ENCODE measurements at regions not wholly inside any gene's neighbourhood (a gene's known extent, or its start where the extent isn't known, plus 50 kb on each side); places are given as distances from the start of the nearest gene placed in this dataset.
A peak's percentile ranks its signal among the peaks of the same experiment; 100 is the strongest.
"Not testable (repeated sequence)": the region's sequence is repeated elsewhere in the genome, so short reads cannot be mapped to it uniquely, and the experiment has no call there.

GRCh38 chr1:194357573-194358207 is 1171.3 kb upstream of the B3GALT2 start:
- not testable (repeated sequence) for DNase-seq

- DNase-seq, result no peak
Observed at GRCh38 chr1:194355488-194356106, 1169.2 kb upstream of the B3GALT2 start.

GRCh38 chr1:194353121-194353520 is 1166.7 kb upstream of the B3GALT2 start:
- no peak for DNase-seq

- DNase-seq, result peak; percentile 58
Observed at GRCh38 chr1:194347200-194347599, 1160.8 kb upstream of the B3GALT2 start.

- DNase-seq, result no peak
Observed at GRCh38 chr1:194342484-194343262, 1156.3 kb upstream of the B3GALT2 start.

GRCh38 chr1:194341587-194341986 is 1155.2 kb upstream of the B3GALT2 start:
- DNase-seq, result no peak

- DNase-seq, result no peak
Observed at GRCh38 chr1:194339471-194339870, 1153.1 kb upstream of the B3GALT2 start.

- DNase-seq, result peak; percentile 9
Observed at GRCh38 chr1:194338241-194338948, 1152.0 kb upstream of the B3GALT2 start.

GRCh38 chr1:194333240-194333639 is 1146.8 kb upstream of the B3GALT2 start:
- no peak for DNase-seq

GRCh38 chr1:194331758-194332157 is 1145.3 kb upstream of the B3GALT2 start:
- DNase-seq, result peak; percentile 1

GRCh38 chr1:194322751-194323150 is 1136.3 kb upstream of the B3GALT2 start:
- DNase-seq, result no peak

GRCh38 chr1:194318790-194319280 is 1132.4 kb upstream of the B3GALT2 start:
- DNase-seq, result no peak

- DNase-seq, result no peak
Observed at GRCh38 chr1:194309697-194310096, 1123.3 kb upstream of the B3GALT2 start.

- no peak for DNase-seq
Observed at GRCh38 chr1:194309269-194309668, 1122.9 kb upstream of the B3GALT2 start.

- DNase-seq, result no peak
Observed at GRCh38 chr1:194300776-194301175, 1114.4 kb upstream of the B3GALT2 start.

- no peak for DNase-seq
Observed at GRCh38 chr1:194300340-194300739, 1113.9 kb upstream of the B3GALT2 start.

- DNase-seq, result no peak
Observed at GRCh38 chr1:194298007-194298598, 1111.7 kb upstream of the B3GALT2 start.

- DNase-seq, result no peak
Observed at GRCh38 chr1:194297094-194297493, 1110.7 kb upstream of the B3GALT2 start.

GRCh38 chr1:194296201-194296600 is 1109.8 kb upstream of the B3GALT2 start:
- DNase-seq, result peak; percentile 19

- peak; percentile 9 for DNase-seq
Observed at GRCh38 chr1:194295685-194296084, 1109.3 kb upstream of the B3GALT2 start.

- DNase-seq, result peak; percentile 19
Observed at GRCh38 chr1:194293851-194294405, 1107.5 kb upstream of the B3GALT2 start.

- no peak for DNase-seq
Observed at GRCh38 chr1:194292966-194293365, 1106.6 kb upstream of the B3GALT2 start.

All from fibroblast of upper back skin (primary cell).